SK-N-SH treated with all-trans-retinoic acid at 6 μM for 48 hours (cell line): ENCODE measurements at regions not wholly inside any gene's neighbourhood (a gene's known extent, or its start where the extent isn't known, plus 50 kb on each side); places are given as distances from the start of the nearest gene placed in this dataset.

Experiments
- ATAC-seq: fragments of 200-7000 bp; cut with Tn5 transposase; 3 replicates; pipeline ENCODE4 v1.9.1; 2020; ENCODE audit warnings: mild to moderate bottlenecking, moderate library complexity
- ARNTL ChIP-seq: fragments of 450-650 bp; formaldehyde crosslinking; IDR thresholded peaks from 2 replicates; pipeline ENCODE4 v1.5.0; 2020; ENCODE audit warnings: low read depth, mild to moderate bottlenecking, moderate library complexity, borderline replicate concordance
- BACH2 ChIP-seq: fragments of 250-450 bp; sonication (Bioruptor Pico); IDR thresholded peaks from 2 replicates; pipeline ENCODE4 v1.9.0; 2021; ENCODE audit warnings: mild to moderate bottlenecking, borderline replicate concordance
- CREB5 ChIP-seq: fragments of 250-450 bp; sonication (Bioruptor Pico); IDR thresholded peaks from 2 replicates; pipeline ENCODE4 v1.5.1; 2020; ENCODE audit warnings: low read depth, mild to moderate bottlenecking, moderate library complexity
- CSDC2 ChIP-seq: fragments of 250-450 bp; sonication (Bioruptor Pico); IDR thresholded peaks from 2 replicates; pipeline ENCODE4 v1.5.0; 2020; ENCODE audit warnings: mild to moderate bottlenecking, moderate library complexity
- ESRRG ChIP-seq: fragments of 250-450 bp; sonication (Bioruptor Pico); IDR thresholded peaks from 2 replicates; pipeline ENCODE4 v1.6.1; 2021; ENCODE audit warnings: mild to moderate bottlenecking
- GLIS3 ChIP-seq: fragments of 250-450 bp; sonication (Bioruptor Pico); IDR thresholded peaks from 2 replicates; pipeline ENCODE4 v1.5.0; 2020; ENCODE audit warnings: mild to moderate bottlenecking, moderate library complexity
- ISL1 ChIP-seq: fragments of 250-450 bp; sonication (Bioruptor Pico); IDR thresholded peaks from 2 replicates; pipeline ENCODE4 v2.1.2; 2022; ENCODE audit warnings: mild to moderate bottlenecking, moderate library complexity
- OSR1 ChIP-seq: fragments of 250-450 bp; sonication (Bioruptor Pico); IDR thresholded peaks from 2 replicates; pipeline ENCODE4 v1.8.0; 2022; ENCODE audit warnings: moderate library complexity, mild to moderate bottlenecking, inconsistent platforms
- PATZ1 ChIP-seq: fragments of 250-450 bp; sonication (Bioruptor Pico); IDR thresholded peaks from 2 replicates; pipeline ENCODE4 v1.8.0; 2020; ENCODE audit warnings: mild to moderate bottlenecking, moderate library complexity, borderline replicate concordance
- PPARA ChIP-seq: fragments of 250-450 bp; sonication (Bioruptor Pico); IDR thresholded peaks from 2 replicates; pipeline ENCODE4 v1.5.0; 2020; ENCODE audit warnings: mild to moderate bottlenecking, borderline replicate concordance
- RARB ChIP-seq: fragments of 250-450 bp; sonication (Bioruptor Pico); IDR thresholded peaks from 2 replicates; pipeline ENCODE4 v1.8.0; 2021; ENCODE audit warnings: mild to moderate bottlenecking, moderate library complexity
- SNAI2 ChIP-seq: fragments of 250-450 bp; sonication (Bioruptor Pico); IDR thresholded peaks from 2 replicates; pipeline ENCODE4 v1.5.0; 2020; ENCODE audit warnings: mild to moderate bottlenecking, moderate library complexity
- TCF4 ChIP-seq: fragments of 250-450 bp; sonication (Bioruptor Pico); IDR thresholded peaks from 2 replicates; pipeline ENCODE4 v1.8.0; 2021; ENCODE audit warnings: mild to moderate bottlenecking, moderate library complexity, borderline replicate concordance
- ZC3H10 ChIP-seq: fragments of 250-450 bp; sonication (Bioruptor Pico); IDR thresholded peaks from 2 replicates; pipeline ENCODE4 v1.5.1; 2021; ENCODE audit warnings: mild to moderate bottlenecking, moderate library complexity
- ZFP3 ChIP-seq: fragments of 250-450 bp; sonication (Bioruptor Pico); IDR thresholded peaks from 2 replicates; pipeline ENCODE4 v1.5.0; 2020; ENCODE audit warnings: mild to moderate bottlenecking, moderate library complexity
- ZFP30 ChIP-seq: fragments of 450-650 bp; formaldehyde crosslinking; IDR thresholded peaks from 2 replicates; pipeline ENCODE4 v1.5.0; 2022; ENCODE audit warnings: mild to moderate bottlenecking, moderate library complexity
- ZNF565 ChIP-seq: fragments of 450-650 bp; formaldehyde crosslinking; conservative IDR thresholded peaks from 2 replicates; pipeline ENCODE4 v1.5.0; 2020; ENCODE audit warnings: low read depth, mild to moderate bottlenecking, moderate library complexity
- ZNF70 ChIP-seq: fragments of 450-650 bp; formaldehyde crosslinking; IDR thresholded peaks from 2 replicates; pipeline ENCODE4 v1.5.0; 2020; ENCODE audit warnings: mild to moderate bottlenecking, moderate library complexity
- ZNF8 ChIP-seq: fragments of 450-650 bp; formaldehyde crosslinking; IDR thresholded peaks from 2 replicates; pipeline ENCODE4 v1.5.0; 2020; ENCODE audit warnings: mild to moderate bottlenecking, moderate library complexity
- TF ChIP-seq, protein P1 (sequence below): fragments of 250-450 bp; sonication (Bioruptor Pico); IDR thresholded peaks from 2 replicates; pipeline ENCODE4 v1.5.1; 2021; ENCODE audit warnings: mild to moderate bottlenecking, moderate library complexity
- TF ChIP-seq, protein P2 (sequence below): fragments of 250-450 bp; sonication (Bioruptor Pico); IDR thresholded peaks from 2 replicates; pipeline ENCODE4 v1.5.0; 2020; ENCODE audit warnings: mild to moderate bottlenecking, moderate library complexity
- TF ChIP-seq, protein P3 (sequence below): fragments of 250-450 bp; sonication (Bioruptor Pico); IDR thresholded peaks from 2 replicates; pipeline ENCODE4 v1.8.0; 2021; ENCODE audit warnings: low read depth, mild to moderate bottlenecking, moderate library complexity, borderline replicate concordance

- no peak for TF ChIP-seq ZNF8 (CRISPR knock-in tag)
- no peak for TF ChIP-seq ISL1
- no peak for TF ChIP-seq BACH2 (CRISPR knock-in tag)
- no peak for TF ChIP-seq ZC3H10 (CRISPR knock-in tag)
- no peak for TF ChIP-seq CREB5
- TF ChIP-seq ZNF565 (CRISPR knock-in tag): no peak
- TF ChIP-seq, protein P1, sequence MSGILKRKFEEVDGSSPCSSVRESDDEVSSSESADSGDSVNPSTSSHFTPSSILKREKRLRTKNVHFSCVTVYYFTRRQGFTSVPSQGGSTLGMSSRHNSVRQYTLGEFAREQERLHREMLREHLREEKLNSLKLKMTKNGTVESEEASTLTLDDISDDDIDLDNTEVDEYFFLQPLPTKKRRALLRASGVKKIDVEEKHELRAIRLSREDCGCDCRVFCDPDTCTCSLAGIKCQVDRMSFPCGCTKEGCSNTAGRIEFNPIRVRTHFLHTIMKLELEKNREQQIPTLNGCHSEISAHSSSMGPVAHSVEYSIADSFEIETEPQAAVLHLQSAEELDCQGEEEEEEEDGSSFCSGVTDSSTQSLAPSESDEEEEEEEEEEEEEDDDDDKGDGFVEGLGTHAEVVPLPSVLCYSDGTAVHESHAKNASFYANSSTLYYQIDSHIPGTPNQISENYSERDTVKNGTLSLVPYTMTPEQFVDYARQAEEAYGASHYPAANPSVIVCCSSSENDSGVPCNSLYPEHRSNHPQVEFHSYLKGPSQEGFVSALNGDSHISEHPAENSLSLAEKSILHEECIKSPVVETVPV (CRISPR knock-in tag): no peak
- no peak for TF ChIP-seq OSR1 (CRISPR knock-in tag)
- TF ChIP-seq ZNF70: no peak
- TF ChIP-seq, protein P2, sequence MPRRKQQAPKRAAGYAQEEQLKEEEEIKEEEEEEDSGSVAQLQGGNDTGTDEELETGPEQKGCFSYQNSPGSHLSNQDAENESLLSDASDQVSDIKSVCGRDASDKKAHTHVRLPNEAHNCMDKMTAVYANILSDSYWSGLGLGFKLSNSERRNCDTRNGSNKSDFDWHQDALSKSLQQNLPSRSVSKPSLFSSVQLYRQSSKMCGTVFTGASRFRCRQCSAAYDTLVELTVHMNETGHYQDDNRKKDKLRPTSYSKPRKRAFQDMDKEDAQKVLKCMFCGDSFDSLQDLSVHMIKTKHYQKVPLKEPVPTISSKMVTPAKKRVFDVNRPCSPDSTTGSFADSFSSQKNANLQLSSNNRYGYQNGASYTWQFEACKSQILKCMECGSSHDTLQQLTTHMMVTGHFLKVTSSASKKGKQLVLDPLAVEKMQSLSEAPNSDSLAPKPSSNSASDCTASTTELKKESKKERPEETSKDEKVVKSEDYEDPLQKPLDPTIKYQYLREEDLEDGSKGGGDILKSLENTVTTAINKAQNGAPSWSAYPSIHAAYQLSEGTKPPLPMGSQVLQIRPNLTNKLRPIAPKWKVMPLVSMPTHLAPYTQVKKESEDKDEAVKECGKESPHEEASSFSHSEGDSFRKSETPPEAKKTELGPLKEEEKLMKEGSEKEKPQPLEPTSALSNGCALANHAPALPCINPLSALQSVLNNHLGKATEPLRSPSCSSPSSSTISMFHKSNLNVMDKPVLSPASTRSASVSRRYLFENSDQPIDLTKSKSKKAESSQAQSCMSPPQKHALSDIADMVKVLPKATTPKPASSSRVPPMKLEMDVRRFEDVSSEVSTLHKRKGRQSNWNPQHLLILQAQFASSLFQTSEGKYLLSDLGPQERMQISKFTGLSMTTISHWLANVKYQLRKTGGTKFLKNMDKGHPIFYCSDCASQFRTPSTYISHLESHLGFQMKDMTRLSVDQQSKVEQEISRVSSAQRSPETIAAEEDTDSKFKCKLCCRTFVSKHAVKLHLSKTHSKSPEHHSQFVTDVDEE (CRISPR knock-in tag): no peak
- TF ChIP-seq PPARA (CRISPR knock-in tag): no peak
- TF ChIP-seq RARB (CRISPR knock-in tag): no peak
- no peak for TF ChIP-seq ESRRG (CRISPR knock-in tag)
- no peak for ATAC-seq
Observed at GRCh38 chr3:45283471-45283870, 57.4 kb upstream of the TMEM158 start.

DNA sequence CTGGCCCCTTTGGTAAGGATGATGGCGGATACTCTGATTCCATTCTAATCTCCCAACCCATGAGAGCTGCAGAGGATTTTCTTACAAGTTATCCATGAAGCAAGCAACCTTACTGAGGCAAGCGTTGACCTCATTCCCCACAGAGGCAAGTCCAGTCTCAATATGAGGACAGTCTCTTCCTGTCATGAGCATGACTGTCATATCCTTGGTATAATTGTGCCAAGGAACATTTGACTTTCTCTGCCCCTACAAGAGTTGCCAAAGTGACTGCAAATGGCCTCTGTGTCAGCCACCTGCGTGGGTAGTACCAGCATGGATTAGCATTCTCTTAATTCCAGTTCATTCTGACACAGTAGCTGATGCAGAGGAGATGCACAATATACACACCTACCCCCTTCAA is 71.2 kb upstream of the TMEM158 start:
- ATAC-seq: no peak
- no peak for TF ChIP-seq OSR1 (CRISPR knock-in tag)
- no peak for TF ChIP-seq ARNTL
- TF ChIP-seq ZNF70: no peak
- TF ChIP-seq CREB5: no peak
- no peak for TF ChIP-seq RARB (CRISPR knock-in tag)
- no peak for TF ChIP-seq ESRRG (CRISPR knock-in tag)
- TF ChIP-seq PPARA (CRISPR knock-in tag): no peak
- TF ChIP-seq ZNF565 (CRISPR knock-in tag): no peak
- TF ChIP-seq, protein P3, sequence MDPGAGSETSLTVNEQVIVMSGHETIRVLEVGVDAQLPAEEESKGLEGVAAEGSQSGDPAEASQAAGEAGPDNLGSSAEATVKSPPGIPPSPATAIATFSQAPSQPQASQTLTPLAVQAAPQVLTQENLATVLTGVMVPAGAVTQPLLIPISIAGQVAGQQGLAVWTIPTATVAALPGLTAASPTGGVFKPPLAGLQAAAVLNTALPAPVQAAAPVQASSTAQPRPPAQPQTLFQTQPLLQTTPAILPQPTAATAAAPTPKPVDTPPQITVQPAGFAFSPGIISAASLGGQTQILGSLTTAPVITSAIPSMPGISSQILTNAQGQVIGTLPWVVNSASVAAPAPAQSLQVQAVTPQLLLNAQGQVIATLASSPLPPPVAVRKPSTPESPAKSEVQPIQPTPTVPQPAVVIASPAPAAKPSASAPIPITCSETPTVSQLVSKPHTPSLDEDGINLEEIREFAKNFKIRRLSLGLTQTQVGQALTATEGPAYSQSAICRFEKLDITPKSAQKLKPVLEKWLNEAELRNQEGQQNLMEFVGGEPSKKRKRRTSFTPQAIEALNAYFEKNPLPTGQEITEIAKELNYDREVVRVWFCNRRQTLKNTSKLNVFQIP (CRISPR knock-in tag): no peak
- no peak for TF ChIP-seq ZFP30 (CRISPR knock-in tag)
- no peak for TF ChIP-seq ZNF8 (CRISPR knock-in tag)
- TF ChIP-seq, protein P2 (CRISPR knock-in tag): no peak
- TF ChIP-seq TCF4 (CRISPR knock-in tag): no peak
- no peak for TF ChIP-seq BACH2 (CRISPR knock-in tag)
- TF ChIP-seq SNAI2 (CRISPR knock-in tag): no peak
- no peak for TF ChIP-seq ZFP3
- no peak for TF ChIP-seq PATZ1 (CRISPR knock-in tag)
- TF ChIP-seq GLIS3 (CRISPR knock-in tag): no peak
- no peak for TF ChIP-seq CSDC2
- TF ChIP-seq, all 23 proteins: peak for 0
